ENCODE measurements at regions not wholly inside any gene's neighbourhood (a gene's known extent, or its start where the extent isn't known, plus 50 kb on each side); places are given as distances from the start of the nearest gene placed in this dataset.

- no peak for TF ChIP-seq MYBL2 (CRISPR knock-in tag; IDR thresholded peaks at IDR 0.05)
Observed at GRCh38 chr11:127420139-127420538, 419.6 kb upstream of the KIRREL3 start (continued).

- Mint-ChIP-seq H3K4me3 (no peak overlapping the region), H3K36me3 (no peaks in the 10 kb centered on the region), H3K4me1 (peaks cover 3% of the 10 kb centered on the region), H3K9me3 (peaks cover 20% of the 10 kb centered on the region), H3K27ac (no peak overlapping the region), H3K27me3 (ENCODE audit: low read depth) (no peaks in the 10 kb centered on the region)
- DNase-seq (ENCODE audit: low spot score) (peak; percentile 13), ATAC-seq (peak; percentile 39; the same call in 1 of the 2 replicates)
- CTCF ChIA-PET, result no interaction called here
- no peak for TF ChIP-seq NFE2L1 (CRISPR knock-in tag; IDR thresholded peaks at IDR 0.05)
- no peak for TF ChIP-seq EMX1 (CRISPR knock-in tag; IDR thresholded peaks at IDR 0.05)
- no peak for TF ChIP-seq FOXP1 (CRISPR knock-in tag; IDR thresholded peaks at IDR 0.05; ENCODE audit: borderline replicate concordance)
- TF ChIP-seq MAX (CRISPR knock-in tag; IDR thresholded peaks at IDR 0.05), result no peak
- no peak for TF ChIP-seq ZNF138 (CRISPR knock-in tag; conservative IDR thresholded peaks at IDR 0.05)
- TF ChIP-seq NR1H2 (CRISPR knock-in tag; IDR thresholded peaks at IDR 0.05), result no peak
- no peak for TF ChIP-seq E2F4 (CRISPR knock-in tag; IDR thresholded peaks at IDR 0.05; ENCODE audit: borderline replicate concordance, low read depth)
- TF ChIP-seq SMAD3 (CRISPR knock-in tag; IDR thresholded peaks at IDR 0.05; ENCODE audit: borderline replicate concordance), result no peak
- TF ChIP-seq, protein P1, sequence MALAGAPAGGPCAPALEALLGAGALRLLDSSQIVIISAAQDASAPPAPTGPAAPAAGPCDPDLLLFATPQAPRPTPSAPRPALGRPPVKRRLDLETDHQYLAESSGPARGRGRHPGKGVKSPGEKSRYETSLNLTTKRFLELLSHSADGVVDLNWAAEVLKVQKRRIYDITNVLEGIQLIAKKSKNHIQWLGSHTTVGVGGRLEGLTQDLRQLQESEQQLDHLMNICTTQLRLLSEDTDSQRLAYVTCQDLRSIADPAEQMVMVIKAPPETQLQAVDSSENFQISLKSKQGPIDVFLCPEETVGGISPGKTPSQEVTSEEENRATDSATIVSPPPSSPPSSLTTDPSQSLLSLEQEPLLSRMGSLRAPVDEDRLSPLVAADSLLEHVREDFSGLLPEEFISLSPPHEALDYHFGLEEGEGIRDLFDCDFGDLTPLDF (CRISPR knock-in tag; IDR thresholded peaks at IDR 0.05), result no peak
- TF ChIP-seq, protein P2, sequence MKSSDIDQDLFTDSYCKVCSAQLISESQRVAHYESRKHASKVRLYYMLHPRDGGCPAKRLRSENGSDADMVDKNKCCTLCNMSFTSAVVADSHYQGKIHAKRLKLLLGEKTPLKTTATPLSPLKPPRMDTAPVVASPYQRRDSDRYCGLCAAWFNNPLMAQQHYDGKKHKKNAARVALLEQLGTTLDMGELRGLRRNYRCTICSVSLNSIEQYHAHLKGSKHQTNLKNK (CRISPR knock-in tag; IDR thresholded peaks at IDR 0.05), result no peak
- TF ChIP-seq ZNF263 (CRISPR knock-in tag; IDR thresholded peaks at IDR 0.05; ENCODE audit: low read depth), result no peak
- TF ChIP-seq FOXK1 (CRISPR knock-in tag; IDR thresholded peaks at IDR 0.05), result no peak
- no peak for TF ChIP-seq PREB (CRISPR knock-in tag; IDR thresholded peaks at IDR 0.05; ENCODE audit: borderline replicate concordance)
- no peak for TF ChIP-seq MYBL2 (CRISPR knock-in tag; IDR thresholded peaks at IDR 0.05)
- TF ChIP-seq, protein P3, sequence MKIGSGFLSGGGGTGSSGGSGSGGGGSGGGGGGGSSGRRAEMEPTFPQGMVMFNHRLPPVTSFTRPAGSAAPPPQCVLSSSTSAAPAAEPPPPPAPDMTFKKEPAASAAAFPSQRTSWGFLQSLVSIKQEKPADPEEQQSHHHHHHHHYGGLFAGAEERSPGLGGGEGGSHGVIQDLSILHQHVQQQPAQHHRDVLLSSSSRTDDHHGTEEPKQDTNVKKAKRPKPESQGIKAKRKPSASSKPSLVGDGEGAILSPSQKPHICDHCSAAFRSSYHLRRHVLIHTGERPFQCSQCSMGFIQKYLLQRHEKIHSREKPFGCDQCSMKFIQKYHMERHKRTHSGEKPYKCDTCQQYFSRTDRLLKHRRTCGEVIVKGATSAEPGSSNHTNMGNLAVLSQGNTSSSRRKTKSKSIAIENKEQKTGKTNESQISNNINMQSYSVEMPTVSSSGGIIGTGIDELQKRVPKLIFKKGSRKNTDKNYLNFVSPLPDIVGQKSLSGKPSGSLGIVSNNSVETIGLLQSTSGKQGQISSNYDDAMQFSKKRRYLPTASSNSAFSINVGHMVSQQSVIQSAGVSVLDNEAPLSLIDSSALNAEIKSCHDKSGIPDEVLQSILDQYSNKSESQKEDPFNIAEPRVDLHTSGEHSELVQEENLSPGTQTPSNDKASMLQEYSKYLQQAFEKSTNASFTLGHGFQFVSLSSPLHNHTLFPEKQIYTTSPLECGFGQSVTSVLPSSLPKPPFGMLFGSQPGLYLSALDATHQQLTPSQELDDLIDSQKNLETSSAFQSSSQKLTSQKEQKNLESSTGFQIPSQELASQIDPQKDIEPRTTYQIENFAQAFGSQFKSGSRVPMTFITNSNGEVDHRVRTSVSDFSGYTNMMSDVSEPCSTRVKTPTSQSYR (CRISPR knock-in tag; IDR thresholded peaks at IDR 0.05), result no peak
- TF ChIP-seq ZSCAN18 (CRISPR knock-in tag; IDR thresholded peaks at IDR 0.05), result no peak
- TF ChIP-seq CTCF (IDR thresholded peaks at IDR 0.05), result no peak
- TF ChIP-seq MXD4 (CRISPR knock-in tag; IDR thresholded peaks at IDR 0.05; ENCODE audit: borderline replicate concordance), result no peak
- POLR2A ChIA-PET, result no interaction called here
Observed at GRCh38 chr11:127412722-127413380, 412.3 kb upstream of the KIRREL3 start.

Data from WTC11 (cell line).